Suprapubic skin (tissue), 4 donors: ENCODE measurements at regions not wholly inside any gene's neighbourhood (a gene's known extent, or its start where the extent isn't known, plus 50 kb on each side); places are given as distances from the start of the nearest gene placed in this dataset.

Experiments used
- DNase-seq, 2 donors: peaks; one replicate each; pipeline ENCODE4 v3.0.0-alpha.2; 2019; ENCODE audit warnings: low spot score in 2 of 2
- H3K27ac ChIP-seq: fragments of 200-600 bp; sonication (generic); one replicate; pipeline ENCODE4 v1.5.1; 2019
- H3K27me3 ChIP-seq: fragments of 200-600 bp; sonication (generic); one replicate; pipeline ENCODE4 v1.5.1; 2019
- H3K36me3 ChIP-seq: fragments of 200-600 bp; sonication (generic); one replicate; pipeline ENCODE4 v1.5.1; 2019
- H3K4me1 ChIP-seq: fragments of 200-600 bp; sonication (generic); one replicate; pipeline ENCODE4 v1.5.1; 2019
- H3K4me3 ChIP-seq: fragments of 200-600 bp; sonication (generic); one replicate; pipeline ENCODE4 v1.5.1; 2019; ENCODE audit warnings: mild to moderate bottlenecking
- H3K9me3 ChIP-seq: fragments of 200-600 bp; sonication (generic); one replicate; pipeline ENCODE4 v1.5.1; 2019
- EP300 ChIP-seq: sonication (generic); formaldehyde crosslinking; IDR thresholded peaks from one replicate; pipeline ENCODE4 v1.6.1; 2017; ENCODE audit warnings: antibody characterized with exemption
- POLR2A ChIP-seq, 2 donors: fragments of 450-650 bp; IDR thresholded peaks; one replicate each; pipeline ENCODE4 v1.6.1; 2017; ENCODE audit warnings: antibody characterized with exemption in 2 of 2, mild to moderate bottlenecking in 2 of 2, moderate library complexity in 2 of 2
- POLR2AphosphoS5 ChIP-seq, 3 donors: sonication (generic); formaldehyde crosslinking; IDR thresholded peaks; one replicate each; pipeline ENCODE4 v1.6.1; 2017; ENCODE audit warnings: antibody characterized with exemption in 3 of 3
- WGBS: methylation state at CpG from one replicate; pipeline ENCODE4 v1.1.5; 2018; 5-methylcytosine and 5-hydroxymethylcytosine counted together
- TF ChIP-seq, protein P1 (sequence below), 2 donors: fragments of 200-600 bp in 1 of 2; fragments of 450-650 bp in 1 of 2; sonication (generic) in 1 of 2; IDR thresholded peaks; one replicate each; pipeline ENCODE4 v1.5.1; 2016 to 2019; ENCODE audit warnings: antibody characterized with exemption in 2 of 2, mild to moderate bottlenecking in 1 of 2, moderate library complexity in 1 of 2

DNA sequence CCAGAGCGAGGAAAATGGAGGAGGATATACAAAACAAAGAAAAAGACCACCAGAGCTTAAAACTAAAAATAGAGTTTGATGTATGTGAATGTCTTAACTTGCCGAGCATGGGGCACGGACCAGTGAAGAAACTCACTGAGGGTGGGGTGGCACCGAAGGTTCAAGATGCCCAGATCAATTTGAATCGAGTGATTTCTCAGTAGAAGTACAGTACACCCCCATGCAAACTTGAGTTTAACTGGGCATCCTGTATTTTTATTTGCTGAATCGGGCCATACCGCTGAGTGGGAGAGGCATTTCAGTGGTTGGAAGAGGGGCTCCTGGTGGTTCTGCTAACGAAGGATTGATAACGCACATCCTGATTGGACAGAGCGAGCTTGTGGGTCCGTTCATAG lies 81.7 kb downstream of the ANKRD60 start:
- no peak overlapping the region for H3K4me3 ChIP-seq

DNA sequence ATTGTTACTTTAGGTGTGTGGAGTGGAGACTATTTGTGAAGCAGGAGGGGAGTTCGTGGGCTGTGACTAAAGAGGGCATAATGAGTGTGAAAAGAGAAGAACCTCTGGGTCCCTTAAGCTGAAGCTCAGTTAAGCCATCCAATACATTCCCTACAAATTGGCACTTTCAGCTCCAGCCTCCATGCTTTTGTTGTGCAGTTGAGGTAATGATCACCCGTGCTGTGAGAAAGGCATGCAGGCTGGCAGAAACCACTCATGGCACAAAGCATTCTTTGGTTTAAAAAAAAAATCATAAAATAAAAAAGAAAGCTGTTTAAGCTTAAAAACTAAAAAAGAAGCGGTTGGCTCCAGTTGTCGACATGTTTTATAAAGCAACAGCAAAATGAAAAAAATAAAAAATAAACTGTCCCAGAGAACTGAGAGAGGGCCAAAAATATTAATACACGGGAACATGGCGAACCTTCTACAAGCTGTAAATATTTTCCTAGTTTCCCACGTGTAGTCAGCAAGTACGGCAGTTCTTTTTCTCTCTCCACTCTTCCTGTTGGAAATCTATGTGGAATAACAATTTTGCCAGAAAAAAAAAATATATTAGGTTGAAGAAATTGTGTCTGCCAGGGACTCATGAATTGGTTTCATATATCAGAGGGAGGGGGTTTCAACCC lies 82.2 kb downstream of the ANKRD60 start:
- WGBS = 47% methylated on average over 8 of the region's 8 CpGs
- TF ChIP-seq POLR2A (IDR thresholded peaks at IDR 0.05) (no peak), POLR2AphosphoS5 (IDR thresholded peaks at IDR 0.05) (no peak), EP300 (no peak)
- TF ChIP-seq, protein P1, sequence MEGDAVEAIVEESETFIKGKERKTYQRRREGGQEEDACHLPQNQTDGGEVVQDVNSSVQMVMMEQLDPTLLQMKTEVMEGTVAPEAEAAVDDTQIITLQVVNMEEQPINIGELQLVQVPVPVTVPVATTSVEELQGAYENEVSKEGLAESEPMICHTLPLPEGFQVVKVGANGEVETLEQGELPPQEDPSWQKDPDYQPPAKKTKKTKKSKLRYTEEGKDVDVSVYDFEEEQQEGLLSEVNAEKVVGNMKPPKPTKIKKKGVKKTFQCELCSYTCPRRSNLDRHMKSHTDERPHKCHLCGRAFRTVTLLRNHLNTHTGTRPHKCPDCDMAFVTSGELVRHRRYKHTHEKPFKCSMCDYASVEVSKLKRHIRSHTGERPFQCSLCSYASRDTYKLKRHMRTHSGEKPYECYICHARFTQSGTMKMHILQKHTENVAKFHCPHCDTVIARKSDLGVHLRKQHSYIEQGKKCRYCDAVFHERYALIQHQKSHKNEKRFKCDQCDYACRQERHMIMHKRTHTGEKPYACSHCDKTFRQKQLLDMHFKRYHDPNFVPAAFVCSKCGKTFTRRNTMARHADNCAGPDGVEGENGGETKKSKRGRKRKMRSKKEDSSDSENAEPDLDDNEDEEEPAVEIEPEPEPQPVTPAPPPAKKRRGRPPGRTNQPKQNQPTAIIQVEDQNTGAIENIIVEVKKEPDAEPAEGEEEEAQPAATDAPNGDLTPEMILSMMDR (IDR thresholded peaks at IDR 0.05) = no peak
- no peaks in the 10 kb centered on the region for H3K9me3 ChIP-seq

More for the DNA sequence above, 81.7 kb downstream of the ANKRD60 start:
- peaks cover 27% of the 10 kb centered on the region for H3K27me3 ChIP-seq
- peak; percentile 21 to 52 for DNase-seq
- WGBS = 92% methylated on average over 11 of the region's 11 CpGs
- H3K4me1 ChIP-seq = peaks cover 5% of the 10 kb centered on the region
- peak overlapping the region; percentile 70 for H3K27ac ChIP-seq
- TF ChIP-seq EP300 (no peak), POLR2AphosphoS5 (IDR thresholded peaks at IDR 0.05) (no peak), POLR2A (IDR thresholded peaks at IDR 0.05) (no peak)
- TF ChIP-seq, protein P1 (IDR thresholded peaks at IDR 0.05) = no peak
- no peaks in the 10 kb centered on the region for H3K36me3 ChIP-seq
- no peaks in the 10 kb centered on the region for H3K9me3 ChIP-seq

DNA sequence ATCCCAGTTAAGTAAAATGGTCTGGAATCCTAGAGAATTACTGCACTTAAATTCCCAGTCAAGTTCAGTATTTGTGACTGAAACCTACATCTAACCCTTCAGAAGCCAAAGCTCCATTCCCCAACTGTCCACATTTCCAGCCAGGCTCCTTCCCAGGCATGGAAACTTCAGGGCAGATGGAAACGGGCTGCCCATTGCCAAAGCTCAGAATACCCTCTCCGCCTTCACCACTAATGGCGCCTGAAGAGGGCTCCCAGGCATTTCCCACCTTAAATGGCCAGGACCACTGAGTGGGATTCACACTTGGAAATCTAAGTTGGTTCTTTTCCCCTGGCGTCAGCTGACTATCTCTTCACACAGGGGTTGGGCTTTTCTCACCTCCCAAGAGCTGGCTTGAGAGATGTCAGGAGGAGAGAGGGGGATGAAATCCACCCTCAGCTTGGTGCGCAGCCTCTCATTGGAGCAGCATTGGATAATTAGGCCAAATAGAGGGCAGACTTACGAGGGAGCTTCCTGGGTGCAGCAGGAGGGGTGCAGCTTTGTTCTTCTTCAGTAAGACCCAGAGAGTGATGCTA lies 82.9 kb downstream of the ANKRD60 start:
- WGBS = 91% methylated on average over 6 of the region's 6 CpGs
- Histone ChIP-seq H3K4me1 (peaks cover 5% of the 10 kb centered on the region), H3K9me3 (no peaks in the 10 kb centered on the region), H3K36me3 (no peaks in the 10 kb centered on the region), H3K27ac (peak overlapping the region; percentile 64), H3K4me3 (no peak overlapping the region), H3K27me3 (peaks cover 23% of the 10 kb centered on the region)
- peak; percentile 24 to 44 for DNase-seq
- TF ChIP-seq POLR2A (IDR thresholded peaks at IDR 0.05) (no peak), EP300 (no peak), POLR2AphosphoS5 (IDR thresholded peaks at IDR 0.05) (no peak)
- TF ChIP-seq, protein P1 (IDR thresholded peaks at IDR 0.05) = no peak

More for the DNA sequence above, 82.2 kb downstream of the ANKRD60 start:
- Histone ChIP-seq H3K36me3 (no peaks in the 10 kb centered on the region), H3K27me3 (peaks cover 26% of the 10 kb centered on the region), H3K4me3 (no peak overlapping the region), H3K27ac (peak overlapping the region; percentile 70), H3K4me1 (peaks cover 5% of the 10 kb centered on the region)
- DNase-seq = peak in 1 of 2 donors; percentile 38

DNA sequence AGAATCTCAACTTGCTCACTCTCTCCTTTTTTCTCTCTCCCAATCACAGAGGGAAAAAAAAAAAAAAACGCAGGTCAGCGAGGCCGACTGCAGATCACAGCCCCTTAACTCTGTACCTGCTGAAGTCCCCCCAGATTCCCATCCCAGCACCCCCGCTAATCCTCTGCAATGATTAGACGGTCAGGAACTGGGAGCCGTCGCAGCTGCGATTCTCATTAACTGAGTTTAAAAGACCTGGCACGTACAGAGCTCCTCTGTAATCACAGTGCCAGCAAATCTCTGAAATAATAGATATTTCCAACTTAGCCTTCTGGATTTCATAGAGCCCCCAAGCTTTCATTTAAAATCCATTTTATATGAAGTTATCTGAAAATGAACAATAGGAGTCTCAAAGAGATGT lies 84.4 kb downstream of the ANKRD60 start:
- TF ChIP-seq, protein P1 (IDR thresholded peaks at IDR 0.05) = no peak
- no peak for TF ChIP-seq POLR2AphosphoS5 (IDR thresholded peaks at IDR 0.05)
- no peak for TF ChIP-seq EP300
- WGBS = 84% methylated on average over 9 of the region's 9 CpGs

DNA sequence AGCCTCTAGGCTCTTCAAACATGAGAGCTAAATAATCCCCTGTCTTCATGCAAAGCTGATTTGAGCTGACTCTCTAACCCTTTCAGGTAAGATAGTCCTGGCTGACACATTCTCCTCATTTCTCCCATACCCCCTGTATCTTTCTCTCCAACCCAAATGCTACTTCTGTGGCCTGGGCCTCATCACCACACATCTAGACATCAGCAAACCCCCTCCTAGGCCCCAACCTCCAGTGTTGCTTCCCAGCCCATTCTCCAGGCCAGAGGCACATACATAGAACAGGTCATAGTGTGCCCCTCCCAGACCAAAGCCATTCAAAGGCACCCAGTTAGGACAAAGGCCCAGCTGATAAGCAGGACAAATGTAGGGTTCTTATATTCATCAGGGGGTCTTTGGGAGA lies 84.9 kb downstream of the ANKRD60 start:
- Histone ChIP-seq H3K4me3 (no peak overlapping the region), H3K9me3 (no peaks in the 10 kb centered on the region), H3K27me3 (peaks cover 20% of the 10 kb centered on the region), H3K4me1 (peaks cover 5% of the 10 kb centered on the region), H3K36me3 (no peaks in the 10 kb centered on the region), H3K27ac (no peak overlapping the region)
- DNase-seq = peak in 1 of 2 donors; percentile 17
- TF ChIP-seq, protein P1 (IDR thresholded peaks at IDR 0.05) = no peak
- TF ChIP-seq EP300 (no peak), POLR2A (IDR thresholded peaks at IDR 0.05) (no peak), POLR2AphosphoS5 (IDR thresholded peaks at IDR 0.05) (no peak)

More for the DNA sequence above, 84.4 kb downstream of the ANKRD60 start:
- Histone ChIP-seq H3K27me3 (peaks cover 22% of the 10 kb centered on the region), H3K9me3 (no peaks in the 10 kb centered on the region), H3K4me1 (peaks cover 5% of the 10 kb centered on the region), H3K4me3 (no peak overlapping the region), H3K36me3 (no peaks in the 10 kb centered on the region), H3K27ac (no peak overlapping the region)
- DNase-seq = peak; percentile 40 to 52
